PC-3 (cell line): ENCODE measurements at regions not wholly inside any gene's neighbourhood (a gene's known extent, or its start where the extent isn't known, plus 50 kb on each side); places are given as distances from the start of the nearest gene placed in this dataset.

ENCODE experiments used
- EZH2 ChIP-seq: fragments of 300-600 bp; sonication (generic); IDR thresholded peaks from one replicate; pipeline ENCODE4 v1.6.1; 2017; ENCODE audit warnings: antibody characterized with exemption, mild to moderate bottlenecking, low read length; ENCODE audit not compliant: unreplicated experiment
- TF ChIP-seq, protein P1 (sequence below): fragments of 300-600 bp; sonication (generic); conservative IDR thresholded peaks from 2 replicates; pipeline ENCODE4 v1.5.1; 2017; ENCODE audit warnings: antibody characterized with exemption, low read depth, mild to moderate bottlenecking, low read length

DNA sequence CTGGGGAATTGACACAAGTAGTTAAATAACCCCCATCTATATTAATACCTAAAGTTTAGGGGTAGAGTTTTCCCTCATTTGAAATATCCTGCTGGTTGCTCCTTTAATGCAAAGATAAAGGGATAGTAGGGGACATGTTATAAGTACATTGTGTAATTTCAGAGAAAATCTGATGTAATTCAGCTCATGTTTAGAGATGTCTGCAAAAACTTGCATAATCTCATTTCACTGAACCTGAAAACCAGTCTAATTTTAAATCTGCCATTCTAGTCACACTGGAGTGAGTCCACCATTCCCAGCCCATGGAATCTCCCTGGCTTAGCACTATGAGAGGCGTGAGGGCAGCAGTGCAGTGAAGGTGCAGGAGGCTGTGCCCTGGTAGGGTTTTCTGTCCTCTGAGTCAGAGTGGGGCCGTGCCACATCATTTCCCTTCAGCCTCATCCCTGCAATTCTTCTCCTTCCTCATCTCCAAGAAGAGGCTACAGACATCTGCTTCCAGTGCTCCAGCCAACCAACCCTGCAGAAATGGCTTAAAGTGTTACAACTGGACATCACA lies 246.3 kb upstream of the UMPS start:
- TF ChIP-seq, protein P1, sequence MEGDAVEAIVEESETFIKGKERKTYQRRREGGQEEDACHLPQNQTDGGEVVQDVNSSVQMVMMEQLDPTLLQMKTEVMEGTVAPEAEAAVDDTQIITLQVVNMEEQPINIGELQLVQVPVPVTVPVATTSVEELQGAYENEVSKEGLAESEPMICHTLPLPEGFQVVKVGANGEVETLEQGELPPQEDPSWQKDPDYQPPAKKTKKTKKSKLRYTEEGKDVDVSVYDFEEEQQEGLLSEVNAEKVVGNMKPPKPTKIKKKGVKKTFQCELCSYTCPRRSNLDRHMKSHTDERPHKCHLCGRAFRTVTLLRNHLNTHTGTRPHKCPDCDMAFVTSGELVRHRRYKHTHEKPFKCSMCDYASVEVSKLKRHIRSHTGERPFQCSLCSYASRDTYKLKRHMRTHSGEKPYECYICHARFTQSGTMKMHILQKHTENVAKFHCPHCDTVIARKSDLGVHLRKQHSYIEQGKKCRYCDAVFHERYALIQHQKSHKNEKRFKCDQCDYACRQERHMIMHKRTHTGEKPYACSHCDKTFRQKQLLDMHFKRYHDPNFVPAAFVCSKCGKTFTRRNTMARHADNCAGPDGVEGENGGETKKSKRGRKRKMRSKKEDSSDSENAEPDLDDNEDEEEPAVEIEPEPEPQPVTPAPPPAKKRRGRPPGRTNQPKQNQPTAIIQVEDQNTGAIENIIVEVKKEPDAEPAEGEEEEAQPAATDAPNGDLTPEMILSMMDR, result no peak
- no peak for TF ChIP-seq EZH2
